ENCODE measurements at regions not wholly inside any gene's neighbourhood (a gene's known extent, or its start where the extent isn't known, plus 50 kb on each side); places are given as distances from the start of the nearest gene placed in this dataset.

GRCh38 chr6:55964136-55964535 lies 88.7 kb upstream of the BMP5 start:
- TF ChIP-seq EP300 (IDR thresholded peaks at IDR 0.05) (no peak), CTCF (IDR thresholded peaks at IDR 0.05) (no peak)
